DND-41 (cell line): ENCODE measurements at regions not wholly inside any gene's neighbourhood (a gene's known extent, or its start where the extent isn't known, plus 50 kb on each side); places are given as distances from the start of the nearest gene placed in this dataset.

Experiments used
- ATAC-seq: fragments of 200-7000 bp; cut with Tn5 transposase; 3 replicates; pipeline ENCODE4 v1.9.1; 2021; ENCODE audit warnings: low read depth; ENCODE audit not compliant: insufficient read depth
- DNase-seq: peaks from one replicate; pipeline ENCODE4 v3.0.0-alpha.2; 2020
- H2AFZ ChIP-seq: 2 replicates; pipeline ENCODE4 v1.6.0; 2012; ENCODE audit warnings: low read depth, low read length
- H3K27ac ChIP-seq: 2 replicates; pipeline ENCODE4 v1.5.1; 2012; ENCODE audit warnings: low read length, inconsistent platforms
- H3K27me3 ChIP-seq: fragments of 200-600 bp; sonication (generic); 2 replicates; pipeline ENCODE4 v1.6.0; 2012; ENCODE audit warnings: low read length, mild to moderate bottlenecking, inconsistent platforms; ENCODE audit not compliant: insufficient read depth, poor library complexity
- H3K36me3 ChIP-seq: 2 replicates; pipeline ENCODE4 v1.5.1; 2012; ENCODE audit warnings: low read length, inconsistent platforms; ENCODE audit not compliant: insufficient read depth
- H3K4me1 ChIP-seq: 2 replicates; pipeline ENCODE4 v1.5.1; 2012; ENCODE audit warnings: mild to moderate bottlenecking, low read length; ENCODE audit not compliant: insufficient read depth
- H3K4me2 ChIP-seq: 2 replicates; pipeline ENCODE4 v1.6.0; 2012; ENCODE audit warnings: mild to moderate bottlenecking, moderate library complexity, low read length, inconsistent platforms; ENCODE audit not compliant: insufficient read depth
- H3K4me3 ChIP-seq, 2 experiments: fragments of 200-600 bp in 1 of 2; shearing (Covaris generic) in 1 of 2; 2 replicates each; pipeline ENCODE4 v1.5.1; 2012 to 2016; ENCODE audit warnings: inconsistent platforms in 2 of 2, low read length in 2 of 2, mild to moderate bottlenecking in 2 of 2, low read depth in 1 of 2, moderate library complexity in 1 of 2
- H3K79me2 ChIP-seq: 2 replicates; pipeline ENCODE4 v1.6.0; 2012; ENCODE audit warnings: low read length, inconsistent platforms; ENCODE audit not compliant: insufficient read depth
- H3K9ac ChIP-seq: 2 replicates; pipeline ENCODE4 v1.6.0; 2012; ENCODE audit warnings: low read depth, mild to moderate bottlenecking, inconsistent platforms, low read length, moderate library complexity
- H3K9me3 ChIP-seq: 2 replicates; pipeline ENCODE4 v1.5.1; 2012; ENCODE audit warnings: low read length, moderate library complexity, mild to moderate bottlenecking, inconsistent platforms; ENCODE audit not compliant: insufficient read depth, severe bottlenecking
- H4K20me1 ChIP-seq: 2 replicates; pipeline ENCODE4 v1.6.0; 2012; ENCODE audit warnings: low read length; ENCODE audit not compliant: insufficient read depth
- EZH2 ChIP-seq: IDR thresholded peaks from 3 replicates; pipeline ENCODE4 v1.6.1; 2012; ENCODE audit warnings: borderline replicate concordance, low read depth, mild to moderate bottlenecking, moderate library complexity, low read length, inconsistent platforms; ENCODE audit not compliant: severe bottlenecking
- TF ChIP-seq, protein P1 (sequence below): IDR thresholded peaks from 2 replicates; pipeline ENCODE4 v1.5.1; 2012; ENCODE audit warnings: borderline replicate concordance, low read length, moderate library complexity, mild to moderate bottlenecking; ENCODE audit not compliant: poor library complexity, severe bottlenecking; ENCODE audit errors: extremely low read depth

DNA sequence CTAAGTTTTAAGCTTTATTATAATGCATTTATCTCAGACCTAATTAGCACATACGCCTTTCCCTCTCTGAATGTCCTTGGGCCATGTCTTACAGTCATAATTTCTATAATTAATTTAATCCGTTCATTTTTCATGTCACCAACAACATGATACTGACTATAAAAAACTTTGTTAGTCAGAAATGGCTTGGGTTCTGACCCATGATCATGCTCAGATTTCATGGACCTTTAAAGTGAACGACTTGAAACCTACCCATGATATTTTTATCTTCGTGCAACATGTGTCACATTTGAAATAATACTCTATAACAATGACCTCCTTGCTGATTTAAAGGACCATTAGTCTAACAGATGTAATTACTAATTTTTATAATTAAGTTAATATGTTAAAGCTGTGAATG, 1033.8 kb downstream of the DIPK2A start:
- no peaks in the 10 kb centered on the region for H3K27me3 ChIP-seq
- no peak overlapping the region for H2AFZ ChIP-seq
- no peaks in the 10 kb centered on the region for H3K9me3 ChIP-seq
- no peak for DNase-seq
- H3K4me2 ChIP-seq = no peak overlapping the region
- no peak overlapping the region for H3K4me3 ChIP-seq
- no peaks in the 10 kb centered on the region for H3K79me2 ChIP-seq
- H3K4me1 ChIP-seq = no peaks in the 10 kb centered on the region
- H3K27ac ChIP-seq = no peak overlapping the region
- H4K20me1 ChIP-seq = no peaks in the 10 kb centered on the region
- TF ChIP-seq EZH2 = no peak
- TF ChIP-seq, protein P1, sequence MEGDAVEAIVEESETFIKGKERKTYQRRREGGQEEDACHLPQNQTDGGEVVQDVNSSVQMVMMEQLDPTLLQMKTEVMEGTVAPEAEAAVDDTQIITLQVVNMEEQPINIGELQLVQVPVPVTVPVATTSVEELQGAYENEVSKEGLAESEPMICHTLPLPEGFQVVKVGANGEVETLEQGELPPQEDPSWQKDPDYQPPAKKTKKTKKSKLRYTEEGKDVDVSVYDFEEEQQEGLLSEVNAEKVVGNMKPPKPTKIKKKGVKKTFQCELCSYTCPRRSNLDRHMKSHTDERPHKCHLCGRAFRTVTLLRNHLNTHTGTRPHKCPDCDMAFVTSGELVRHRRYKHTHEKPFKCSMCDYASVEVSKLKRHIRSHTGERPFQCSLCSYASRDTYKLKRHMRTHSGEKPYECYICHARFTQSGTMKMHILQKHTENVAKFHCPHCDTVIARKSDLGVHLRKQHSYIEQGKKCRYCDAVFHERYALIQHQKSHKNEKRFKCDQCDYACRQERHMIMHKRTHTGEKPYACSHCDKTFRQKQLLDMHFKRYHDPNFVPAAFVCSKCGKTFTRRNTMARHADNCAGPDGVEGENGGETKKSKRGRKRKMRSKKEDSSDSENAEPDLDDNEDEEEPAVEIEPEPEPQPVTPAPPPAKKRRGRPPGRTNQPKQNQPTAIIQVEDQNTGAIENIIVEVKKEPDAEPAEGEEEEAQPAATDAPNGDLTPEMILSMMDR = no peak
- no peaks in the 10 kb centered on the region for H3K36me3 ChIP-seq
- ATAC-seq = no peak
- H3K9ac ChIP-seq = no peak overlapping the region

DNA sequence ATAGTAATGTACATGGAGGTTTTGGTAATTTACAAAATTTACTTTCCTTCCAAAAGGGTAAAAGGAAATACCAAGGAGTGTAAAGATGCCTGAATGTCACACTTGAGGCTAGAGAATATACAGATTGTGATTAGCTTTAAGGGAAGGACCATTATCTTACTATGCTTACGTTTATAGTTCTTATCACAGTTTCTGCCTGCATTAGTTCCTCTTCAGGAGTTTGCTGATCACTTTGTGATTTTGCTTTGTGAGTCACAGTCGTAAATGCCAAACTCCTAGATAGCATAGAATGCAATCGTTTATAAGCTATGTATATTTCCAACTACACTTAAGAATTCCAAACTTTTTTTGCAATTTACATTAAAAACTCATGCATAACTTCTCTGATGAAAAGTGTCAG, 1034.6 kb downstream of the DIPK2A start:
- Histone ChIP-seq H3K4me3 (no peak overlapping the region), H4K20me1 (no peaks in the 10 kb centered on the region), H3K4me2 (no peak overlapping the region), H3K9me3 (no peaks in the 10 kb centered on the region), H3K36me3 (no peaks in the 10 kb centered on the region), H2AFZ (no peak overlapping the region), H3K27ac (no peak overlapping the region), H3K4me1 (no peaks in the 10 kb centered on the region), H3K9ac (no peak overlapping the region), H3K79me2 (no peaks in the 10 kb centered on the region), H3K27me3 (no peaks in the 10 kb centered on the region)
- ATAC-seq (no peak), DNase-seq (no peak)
- no peak for TF ChIP-seq EZH2
- TF ChIP-seq, protein P1 = no peak

- H3K27ac ChIP-seq = no peak overlapping the region
Measured at GRCh38 chr3:145013931-145014330, 1042.3 kb downstream of the DIPK2A start.

More at GRCh38 chr3:145013931-145014330, 1042.3 kb downstream of the DIPK2A start:
- no peak for ATAC-seq
- H3K36me3 ChIP-seq = no peaks in the 10 kb centered on the region
- TF ChIP-seq, protein P1 = no peak
- TF ChIP-seq EZH2 = no peak
- no peaks in the 10 kb centered on the region for H3K4me1 ChIP-seq
- no peak overlapping the region for H3K4me2 ChIP-seq
- no peak overlapping the region for H3K4me3 ChIP-seq
- H3K9me3 ChIP-seq = no peaks in the 10 kb centered on the region
- no peak overlapping the region for H3K9ac ChIP-seq
- no peak for DNase-seq
- no peak overlapping the region for H2AFZ ChIP-seq
- H4K20me1 ChIP-seq = no peaks in the 10 kb centered on the region
- no peaks in the 10 kb centered on the region for H3K79me2 ChIP-seq
- no peaks in the 10 kb centered on the region for H3K27me3 ChIP-seq
